ENCODE measurements at regions not wholly inside any gene's neighbourhood (a gene's known extent, or its start where the extent isn't known, plus 50 kb on each side); places are given as distances from the start of the nearest gene placed in this dataset.

- Histone ChIP-seq H3K27ac (peak overlapping the region; percentile 56), H3K4me3 (no peak overlapping the region), H3K9me3 (no peaks in the 10 kb centered on the region), H3K36me3 (no peaks in the 10 kb centered on the region), H3K27me3 (no peaks in the 10 kb centered on the region), H3K4me1 (peaks cover 24% of the 10 kb centered on the region)
- TF ChIP-seq CTCF (IDR thresholded peaks at IDR 0.05) = no peak
- intact Hi-C loops (cut with DNase I) = no loop called here
- DNase-seq (ENCODE audit: extremely low spot score in 2 of 2) = no peak
These were observed 103.9 kb downstream of the METRNL start for GRCh38 chr17:83183145-83183948.

- DNase-seq (ENCODE audit: extremely low spot score in 2 of 2) = peak in 1 of 2 donors; percentile 82
- Histone ChIP-seq H3K4me3 (no peak overlapping the region), H3K9me3 (no peaks in the 10 kb centered on the region), H3K36me3 (no peaks in the 10 kb centered on the region), H3K27me3 (no peaks in the 10 kb centered on the region), H3K4me1 (peaks cover 24% of the 10 kb centered on the region), H3K27ac (peak overlapping the region; percentile 39)
- TF ChIP-seq POLR2A (IDR thresholded peaks at IDR 0.05) (no peak), POLR2AphosphoS5 (IDR thresholded peaks at IDR 0.05; ENCODE audit: insufficient read depth in 1 of 2, low read depth in 1 of 2) (no peak), CTCF (IDR thresholded peaks at IDR 0.05) (no peak)
- intact Hi-C loops (cut with DNase I) = no loop called here
These were observed 104.6 kb downstream of the METRNL start for GRCh38 chr17:83183951-83184506.

GRCh38 chr17:83185023-83186002 lies 105.9 kb downstream of the METRNL start:
- Histone ChIP-seq H3K36me3 (no peaks in the 10 kb centered on the region), H3K4me3 (no peak overlapping the region), H3K4me1 (peaks cover 36% of the 10 kb centered on the region), H3K9me3 (no peaks in the 10 kb centered on the region), H3K27me3 (no peaks in the 10 kb centered on the region), H3K27ac (no peak overlapping the region)
- DNase-seq (ENCODE audit: extremely low spot score in 2 of 2) = peak; percentile 67 to 82
- intact Hi-C loops (cut with DNase I) = no loop called here
- TF ChIP-seq POLR2AphosphoS5 (IDR thresholded peaks at IDR 0.05; ENCODE audit: insufficient read depth in 1 of 2, low read depth in 1 of 2) = no peak
- no peak for TF ChIP-seq CTCF (IDR thresholded peaks at IDR 0.05)
- no peak for TF ChIP-seq POLR2A (IDR thresholded peaks at IDR 0.05)

GRCh38 chr17:83186226-83186625 lies 106.8 kb downstream of the METRNL start:
- Histone ChIP-seq H3K27ac (no peak overlapping the region), H3K27me3 (no peaks in the 10 kb centered on the region), H3K36me3 (no peaks in the 10 kb centered on the region), H3K4me1 (peaks cover 43% of the 10 kb centered on the region), H3K9me3 (no peaks in the 10 kb centered on the region), H3K4me3 (no peak overlapping the region)
- no peak for TF ChIP-seq CTCF (IDR thresholded peaks at IDR 0.05)
- no peak for TF ChIP-seq POLR2A (IDR thresholded peaks at IDR 0.05)
- no peak for TF ChIP-seq POLR2AphosphoS5 (IDR thresholded peaks at IDR 0.05; ENCODE audit: insufficient read depth in 1 of 2, low read depth in 1 of 2)
- peak in 1 of 2 donors; percentile 81 for DNase-seq (ENCODE audit: extremely low spot score in 2 of 2)
- intact Hi-C loops (cut with DNase I) = no loop called here

Data from vagina (tissue), 2 donors.